ENCODE measurements at regions not wholly inside any gene's neighbourhood (a gene's known extent, or its start where the extent isn't known, plus 50 kb on each side); places are given as distances from the start of the nearest gene placed in this dataset.

GRCh38 chr11:22561283-22561682, 64.3 kb downstream of the FANCF start:
- Histone ChIP-seq H3K23ac (ENCODE audit: insufficient read length) (no peak overlapping the region), H2BK20ac (ENCODE audit: low read length) (no peak overlapping the region), H3K27ac (ENCODE audit: low read depth, low read length) (no peak overlapping the region), H2AFZ (ENCODE audit: low read length) (no peak overlapping the region), H3K36me3 (ENCODE audit: control insufficient read depth in 2 of 4, insufficient read depth in 4 of 4, low read length in 3 of 4) (no peaks in the 10 kb centered on the region), H3K4me2 (ENCODE audit: insufficient read depth in 1 of 2, low read depth in 2 of 2, low read length in 2 of 2) (no peak overlapping the region), H2BK15ac (ENCODE audit: low read length) (no peak overlapping the region), H3K23me2 (ENCODE audit: low read depth, low read length) (no peaks in the 10 kb centered on the region), H3K4ac (replicated peaks; ENCODE audit: insufficient read length, low read depth, low read length) (no peak overlapping the region), H3K9ac (replicated peaks in 1 of 4; ENCODE audit: extremely low read depth in 1 of 4, low read depth in 3 of 4, low read length in 3 of 4) (no peak overlapping the region), H3K4me1 (replicated peaks in 1 of 4; ENCODE audit: control insufficient read depth in 3 of 4, insufficient read depth in 4 of 4, low read length in 3 of 4) (no peaks in the 10 kb centered on the region), H2BK5ac (ENCODE audit: low read depth, low read length) (no peak overlapping the region), H4K20me1 (replicated peaks in 1 of 2; ENCODE audit: control insufficient read depth in 1 of 2, insufficient read depth in 2 of 2, low read length in 2 of 2) (no peaks in the 10 kb centered on the region), H4K91ac (replicated peaks; ENCODE audit: insufficient read length, low read length) (no peak overlapping the region), H2AK5ac (ENCODE audit: low read depth, low read length) (no peak overlapping the region), H3K56ac (replicated peaks; ENCODE audit: insufficient read length, low read depth, low read length) (no peak overlapping the region), H4K8ac (ENCODE audit: extremely low read depth, insufficient read depth, low read length) (no peak overlapping the region), H3K9me3 (ENCODE audit: insufficient read depth in 2 of 2, low read depth in 1 of 2, low read length in 1 of 2) (no peaks in the 10 kb centered on the region), H2BK120ac (replicated peaks; ENCODE audit: low read depth, low read length) (no peak overlapping the region), H3K18ac (ENCODE audit: extremely low read depth, low read length) (no peak overlapping the region), H3K27me3 (replicated peaks in 1 of 4; ENCODE audit: control insufficient read depth in 3 of 4, extremely low read depth in 1 of 4, insufficient read depth in 3 of 4, low read length in 3 of 4) (no peaks in the 10 kb centered on the region), H3K14ac (ENCODE audit: insufficient read length) (no peak overlapping the region), H3K4me3 (ENCODE audit: extremely low read depth in 1 of 4, insufficient read depth in 2 of 4, low read depth in 3 of 4, low read length in 4 of 4) (no peak overlapping the region), H4K5ac (ENCODE audit: insufficient read length, low read depth, low read length) (no peak overlapping the region), H3K79me1 (ENCODE audit: low read depth, low read length) (no peaks in the 10 kb centered on the region), H2BK12ac (ENCODE audit: low read depth, low read length) (no peak overlapping the region), H3K79me2 (ENCODE audit: control insufficient read depth in 1 of 2, insufficient read depth in 2 of 2, low read length in 2 of 2) (no peaks in the 10 kb centered on the region)
- 85% methylated on average over 2 of the region's 2 CpGs; no CpG with 5 or more reads in 1 of the 2 experiments for WGBS, 2 experiments (ENCODE audit: extremely low coverage in 1 of 2, insufficient coverage in 1 of 2, insufficient read length in 1 of 2, insufficient replicate concordance in 2 of 2, low coverage in 1 of 2, low lambda C conversion rate in 2 of 2, missing lambda C conversion rate in 1 of 2)
- FAIRE-seq (no peak), DNase-seq (ENCODE audit: low read depth in 1 of 2, low spot score in 2 of 2) (no peak)
- ChIA-PET CTCF (ENCODE audit: partially characterized antibody) (no interaction called here), POLR2A (ENCODE audit: partially characterized antibody) (no interaction called here)
- no peak for TF ChIP-seq SIN3A (conservative IDR thresholded peaks at IDR 0.05 in 1 of 2, IDR thresholded peaks at IDR 0.05 in 1 of 2; ENCODE audit: low read depth in 1 of 2, low read length in 2 of 2)
- no peak for TF ChIP-seq HDAC2 (IDR thresholded peaks at IDR 0.05; ENCODE audit: borderline replicate concordance in 1 of 2, low read depth in 2 of 2, low read length in 2 of 2)
- TF ChIP-seq RBBP5 (IDR thresholded peaks at IDR 0.05; ENCODE audit: borderline replicate concordance, low read depth, low read length): no peak
- no peak for TF ChIP-seq SP4 (IDR thresholded peaks at IDR 0.05; ENCODE audit: low read length)
- TF ChIP-seq SP2 (IDR thresholded peaks at IDR 0.05; ENCODE audit: low read length): no peak
- TF ChIP-seq CEBPB (IDR thresholded peaks at IDR 0.05; ENCODE audit: low read depth, low read length): no peak
- no peak for TF ChIP-seq SIX5 (IDR thresholded peaks at IDR 0.05; ENCODE audit: low read depth, low read length)
- TF ChIP-seq GABPA (IDR thresholded peaks at IDR 0.05; ENCODE audit: borderline replicate concordance, insufficient read depth, low read length): no peak
- no peak for TF ChIP-seq TEAD4 (IDR thresholded peaks at IDR 0.05; ENCODE audit: low read depth, low read length)
- TF ChIP-seq KDM4A (IDR thresholded peaks at IDR 0.05; ENCODE audit: low read depth, low read length, severe bottlenecking): no peak
- TF ChIP-seq SUZ12 (IDR thresholded peaks at IDR 0.05; ENCODE audit: low read length): no peak
- TF ChIP-seq EZH2 (IDR thresholded peaks at IDR 0.05; ENCODE audit: low read depth, low read length, severe bottlenecking): no peak
- no peak for TF ChIP-seq CHD1 (IDR thresholded peaks at IDR 0.05; ENCODE audit: low read depth, low read length)

Data from H1 (cell line).